GM19452 (cell line): ENCODE measurements at regions not wholly inside any gene's neighbourhood (a gene's known extent, or its start where the extent isn't known, plus 50 kb on each side); places are given as distances from the start of the nearest gene placed in this dataset.

ENCODE experiments used
- ATAC-seq: cut with Tn5 transposase; IDR thresholded peaks from one replicate; pipeline ENCODE4 v1.9.1; 2021; ENCODE audit not compliant: unreplicated experiment

DNA sequence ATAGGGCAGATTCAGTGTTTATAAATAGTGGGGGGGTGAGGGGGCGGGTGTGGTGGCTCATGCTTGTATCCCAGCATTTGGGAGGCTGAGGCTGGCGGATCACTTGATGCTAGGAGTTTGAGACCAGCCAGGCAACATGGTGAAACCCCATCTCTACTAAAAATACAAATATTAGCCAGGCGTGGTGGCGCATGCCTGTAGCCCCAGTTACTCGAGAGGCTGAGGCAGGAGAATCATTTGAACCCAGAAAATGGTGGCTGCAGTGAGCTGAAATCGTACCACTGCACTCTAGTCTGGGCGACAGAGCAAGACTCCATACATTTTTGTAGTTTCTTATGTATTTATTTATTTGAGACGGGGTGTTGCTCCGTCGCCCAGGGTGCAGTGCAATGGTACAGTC, 109.0 kb upstream of the ZNF217 start:
- ATAC-seq = no peak

GRCh38 chr20:53699906-53700305, 106.3 kb upstream of the ZNF217 start:
- no peak for ATAC-seq

GRCh38 chr20:53699085-53699674, 105.5 kb upstream of the ZNF217 start:
- ATAC-seq = no peak

DNA sequence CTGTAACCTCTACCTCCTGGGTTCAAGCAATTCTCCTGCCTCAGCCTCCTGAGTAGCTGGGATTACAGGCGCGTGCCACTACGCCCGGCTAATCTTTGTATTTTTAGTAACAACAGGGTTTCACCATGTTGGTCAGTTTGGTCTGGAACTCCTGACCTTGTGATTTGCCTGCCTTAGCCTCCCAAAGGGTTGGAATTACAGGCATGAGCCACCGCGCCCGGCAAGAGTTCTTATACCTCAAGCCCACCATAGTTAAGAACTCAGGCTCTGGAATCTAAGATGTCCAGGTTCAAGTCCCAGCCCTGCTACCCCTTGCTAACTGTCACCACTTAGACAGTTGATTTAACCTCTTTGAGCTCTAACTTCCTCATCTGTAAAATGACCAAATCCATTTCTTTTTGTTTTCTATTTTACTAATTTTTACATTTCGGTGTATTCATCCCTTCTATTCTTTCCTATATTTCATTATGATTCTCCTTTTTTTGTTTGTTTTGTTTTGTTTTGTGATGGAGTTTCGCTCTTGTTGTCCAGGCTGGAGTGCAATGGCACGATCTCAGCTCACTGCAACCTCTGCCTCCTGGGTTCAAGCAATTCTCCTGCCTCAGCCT, 104.8 kb upstream of the ZNF217 start:
- ATAC-seq = no peak

DNA sequence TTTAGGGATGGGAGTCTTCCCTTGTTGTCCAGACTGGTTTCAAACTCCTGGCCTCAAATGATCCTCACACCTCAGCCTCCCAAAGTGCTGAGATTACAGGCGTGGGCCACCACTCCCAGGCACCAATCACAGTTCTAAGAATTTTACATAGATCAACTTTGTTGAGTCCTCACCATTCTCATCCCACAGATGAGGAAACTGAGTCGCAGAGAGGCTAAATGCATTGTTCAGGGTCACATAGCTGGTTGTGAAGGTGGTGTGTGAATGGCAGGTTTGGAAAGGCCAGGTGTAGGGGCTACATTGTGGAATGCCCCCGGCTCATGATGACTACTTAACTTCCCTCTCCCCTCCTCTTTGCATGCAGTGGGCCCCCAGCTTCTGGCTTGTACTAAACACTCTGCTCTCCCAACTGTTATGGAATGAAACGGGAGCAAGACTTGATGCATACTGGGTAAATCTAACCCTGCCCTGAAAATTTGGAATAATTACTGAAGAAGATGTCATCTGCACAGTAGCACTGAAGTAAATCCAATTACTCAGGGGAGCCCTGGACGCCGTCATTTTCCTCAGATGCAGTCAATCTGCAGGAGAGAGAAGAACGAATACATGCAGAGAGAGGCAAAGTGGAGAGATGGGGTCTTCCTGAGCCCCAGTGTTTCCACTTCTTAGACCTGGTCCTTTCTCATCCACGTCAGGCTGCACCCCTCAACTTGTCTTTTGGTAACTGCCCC, 102.3 kb upstream of the ZNF217 start:
- no peak for ATAC-seq

DNA sequence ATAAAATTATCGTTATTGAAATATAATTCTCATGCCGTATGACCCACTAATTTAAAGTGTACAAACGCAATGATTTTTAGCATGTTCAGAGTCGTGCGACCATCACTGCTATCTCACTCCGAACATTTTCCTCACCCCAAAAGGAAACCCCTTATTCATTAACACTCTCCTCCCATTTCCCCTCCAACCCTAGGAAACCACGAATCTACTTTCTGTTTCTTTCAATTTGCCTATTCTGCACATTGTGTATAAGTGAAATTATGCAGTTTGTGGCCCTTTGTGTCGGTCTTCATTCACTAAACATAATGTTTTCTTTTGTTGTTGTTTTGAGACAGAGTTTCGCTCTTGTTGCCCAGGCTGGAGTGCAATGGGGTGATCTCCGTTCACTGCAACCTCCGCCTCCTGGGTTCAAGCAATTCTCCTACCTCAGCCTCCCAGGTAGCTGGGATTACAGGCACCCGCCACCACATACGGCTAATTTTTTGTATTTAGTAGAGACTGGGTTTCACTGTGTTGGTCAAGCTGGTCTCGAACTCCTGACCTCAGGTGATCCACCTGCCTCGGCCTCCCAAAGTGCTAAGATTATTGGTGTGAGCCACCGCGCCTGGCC, 99.7 kb upstream of the ZNF217 start:
- ATAC-seq = no peak

DNA sequence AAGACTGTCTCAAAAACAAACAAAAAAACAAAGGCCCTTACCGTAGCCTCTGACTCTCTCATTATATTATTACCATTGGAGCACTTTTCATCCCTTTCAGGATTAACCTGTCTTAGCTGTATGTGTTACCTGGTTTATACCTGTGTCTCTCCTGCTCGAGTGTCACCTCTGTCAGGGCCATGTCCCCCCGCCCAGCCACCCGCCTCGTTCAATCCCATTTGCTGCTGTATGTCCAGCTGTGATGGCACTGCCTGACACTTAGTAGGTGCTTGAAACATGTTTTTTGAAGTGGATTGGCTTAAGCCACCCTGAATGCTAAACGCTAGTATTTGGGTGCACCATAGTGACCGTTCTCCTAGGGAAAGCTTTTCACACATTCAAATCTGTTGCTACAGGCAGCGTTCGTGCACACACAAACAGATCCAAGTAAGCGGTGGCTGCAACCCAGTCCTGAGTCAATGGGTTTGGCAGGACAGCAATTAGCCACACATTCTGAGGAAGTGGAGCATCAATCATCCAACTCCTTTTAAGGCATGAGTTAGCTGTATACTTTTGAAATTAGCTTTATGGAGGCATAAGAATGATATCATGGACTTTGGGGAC, 98.9 kb upstream of the ZNF217 start:
- ATAC-seq = no peak

- ATAC-seq = no peak
Observed at GRCh38 chr20:53691811-53692192, 98.2 kb upstream of the ZNF217 start.

DNA sequence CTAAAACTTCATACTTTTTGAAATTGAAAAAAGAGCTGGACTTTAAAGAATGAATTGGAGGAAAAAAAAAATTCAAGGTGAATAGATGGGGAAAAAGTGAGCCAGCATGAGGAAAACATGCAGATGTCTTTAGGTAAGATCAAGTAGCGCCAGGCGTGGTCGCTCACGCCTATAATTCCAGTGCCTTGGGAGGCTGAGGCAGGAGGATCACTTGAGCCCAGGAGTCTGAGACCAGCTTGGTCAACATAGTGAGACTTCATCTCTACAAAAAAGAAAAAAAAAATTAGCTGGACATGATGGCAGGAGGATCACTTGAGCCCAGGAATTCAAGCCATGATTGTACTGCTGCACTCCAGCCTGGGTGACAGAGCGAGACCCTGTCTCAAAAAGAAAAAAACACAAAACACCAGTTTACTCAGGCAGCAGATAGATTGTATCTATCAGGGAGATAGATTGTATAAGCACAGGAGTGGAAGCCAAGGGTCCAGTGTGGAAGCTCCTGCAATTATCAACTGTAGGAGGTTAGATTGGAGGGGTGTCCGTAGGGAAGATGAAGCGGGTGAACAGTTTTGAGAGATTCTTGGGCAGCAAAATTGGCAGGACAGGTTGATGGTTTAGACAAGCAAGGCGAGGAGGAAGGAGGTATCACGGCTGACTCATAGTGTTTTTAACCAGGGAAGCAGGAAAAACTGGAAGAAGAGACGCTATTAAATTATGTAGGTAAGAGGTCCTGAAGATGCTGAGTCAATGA, 97.6 kb upstream of the ZNF217 start:
- no peak for ATAC-seq

- ATAC-seq = no peak
Observed at GRCh38 chr20:53688085-53688484, 94.4 kb upstream of the ZNF217 start.

GRCh38 chr20:53685070-53685595, 91.5 kb upstream of the ZNF217 start:
- ATAC-seq = no peak

- ATAC-seq = no peak
Observed at GRCh38 chr20:53683506-53683905, 89.9 kb upstream of the ZNF217 start.

DNA sequence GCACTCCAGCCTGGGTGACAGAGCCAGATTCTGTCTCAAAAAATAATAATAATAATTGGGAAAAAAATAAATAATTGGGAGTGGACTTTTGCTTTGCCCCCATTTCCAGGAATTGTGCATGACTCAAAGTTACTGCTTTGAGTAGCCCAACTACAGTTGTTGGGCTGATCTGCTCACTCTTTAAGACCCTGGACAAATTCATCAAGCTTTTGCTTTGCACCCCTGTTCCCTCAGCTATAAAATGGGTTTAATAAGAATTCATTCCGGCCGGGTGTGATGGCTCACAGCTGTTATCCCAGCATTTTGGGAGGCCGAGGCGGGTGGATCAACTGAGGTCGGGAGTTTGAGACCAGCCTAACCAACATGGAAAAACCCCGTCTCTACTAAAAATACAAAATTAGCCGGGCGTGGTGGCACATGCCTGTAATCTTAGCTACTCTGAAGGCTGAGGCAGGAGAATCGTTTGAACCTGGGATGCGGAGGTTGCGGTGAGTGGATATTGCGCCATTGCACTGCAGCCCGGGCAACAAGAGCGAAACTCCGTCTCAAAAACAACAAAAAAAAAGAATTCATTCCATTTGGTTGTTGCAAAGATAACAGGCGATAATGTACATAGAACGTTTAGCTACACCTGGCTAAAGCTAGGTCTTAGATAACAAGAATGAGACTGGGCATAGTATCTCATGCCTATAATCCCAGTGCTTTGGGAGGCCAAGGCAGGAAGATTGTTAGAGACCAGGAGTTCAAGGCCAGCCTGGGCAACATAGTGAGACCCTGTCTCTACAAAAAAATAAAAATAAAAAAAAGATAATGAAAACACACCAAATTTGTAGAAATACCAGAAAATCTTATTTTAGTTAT, 87.9 kb upstream of the ZNF217 start:
- ATAC-seq = no peak

- no peak for ATAC-seq
Observed at GRCh38 chr20:53679597-53680309, 86.1 kb upstream of the ZNF217 start.

DNA sequence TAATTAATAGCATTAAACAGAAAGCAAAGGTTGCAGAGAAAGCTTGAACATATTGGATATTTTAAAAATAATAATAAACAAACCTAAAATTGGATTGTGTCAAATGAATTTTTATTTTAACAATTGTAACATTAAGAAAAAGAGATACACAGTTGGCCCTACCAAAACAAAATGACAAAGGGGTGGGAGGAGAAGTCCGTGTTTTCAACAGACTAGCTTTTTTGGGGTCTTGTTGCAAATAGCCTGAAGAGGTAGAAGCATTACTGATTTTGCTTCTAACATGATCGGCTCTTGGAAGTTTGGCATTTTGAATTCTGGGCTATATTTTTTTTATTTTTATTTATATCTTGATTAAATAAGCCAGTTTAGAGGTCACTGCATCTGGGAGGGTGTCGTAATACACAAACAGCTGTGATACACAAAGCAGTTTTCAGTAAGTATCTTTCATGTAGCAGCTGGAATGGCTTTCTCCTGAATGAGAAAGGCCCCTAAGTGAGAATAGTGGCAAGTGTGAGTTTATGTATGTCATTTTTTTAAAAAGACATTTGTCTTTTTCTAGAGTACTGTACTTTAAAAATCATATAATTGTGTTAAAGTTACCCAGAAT, 85.5 kb upstream of the ZNF217 start:
- no peak for ATAC-seq

DNA sequence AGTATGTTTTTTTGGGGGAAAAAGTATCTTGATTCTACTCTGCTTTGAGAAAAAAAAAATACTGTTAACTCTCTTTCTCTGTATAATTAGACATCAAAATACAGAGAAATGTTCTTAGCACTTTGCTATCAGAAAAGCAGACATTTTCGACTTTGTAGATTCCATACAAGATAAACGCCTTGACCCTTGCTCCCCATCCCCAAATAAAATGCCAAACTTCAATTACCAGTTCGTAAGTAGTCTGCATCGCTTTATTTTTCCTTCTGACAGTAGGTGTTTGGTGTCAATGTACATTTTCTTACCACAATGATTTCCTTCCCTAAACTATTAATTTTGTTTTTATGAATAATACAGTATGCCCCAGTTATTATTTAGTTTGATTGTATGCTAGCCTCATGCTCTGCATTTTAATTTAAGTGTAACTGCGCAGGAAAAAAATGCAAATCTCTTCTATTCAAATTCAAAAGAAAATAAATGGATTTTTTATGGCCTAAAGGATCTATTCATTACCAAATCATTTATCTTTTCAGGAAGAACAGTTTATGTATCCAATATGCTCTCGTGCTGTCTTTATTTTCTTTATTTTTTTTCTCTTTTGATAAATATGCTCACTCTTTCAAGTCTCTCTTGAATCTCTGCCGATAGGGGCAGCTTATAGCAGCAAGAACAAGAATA, 84.8 kb upstream of the ZNF217 start:
- no peak for ATAC-seq

- ATAC-seq = no peak
Observed at GRCh38 chr20:53677447-53678314, 84.0 kb upstream of the ZNF217 start.
